ENCODE measurements at regions not wholly inside any gene's neighbourhood (a gene's known extent, or its start where the extent isn't known, plus 50 kb on each side); places are given as distances from the start of the nearest gene placed in this dataset.
"Not testable (repeated sequence)": the region's sequence is repeated elsewhere in the genome, so short reads cannot be mapped to it uniquely, and the experiment has no call there.

- no peak overlapping the region for H3K27ac ChIP-seq (ENCODE audit: low read depth, low read length)
- H3K36me3 ChIP-seq (ENCODE audit: insufficient read depth, low read length), result no peaks in the 10 kb centered on the region
- no peak overlapping the region for H3K4me3 ChIP-seq (ENCODE audit: insufficient read depth, low read length)
- H4K20me1 ChIP-seq (ENCODE audit: insufficient read depth, low read length), result no peaks in the 10 kb centered on the region
- TF ChIP-seq CTCF (IDR thresholded peaks at IDR 0.05; ENCODE audit: extremely low read depth, low read depth, low read length), result no peak
- H3K4me2 ChIP-seq (ENCODE audit: insufficient read depth, low read length), result no peak overlapping the region
- H3K27me3 ChIP-seq (ENCODE audit: insufficient read depth, low read length), result no peaks in the 10 kb centered on the region
- no peaks in the 10 kb centered on the region for H3K4me1 ChIP-seq (ENCODE audit: insufficient read depth, low read length)
- no peak overlapping the region for H2AFZ ChIP-seq (ENCODE audit: low read length)
- no peak for DNase-seq (ENCODE audit: insufficient read length, low spot score, missing footprints)
- no peaks in the 10 kb centered on the region for H3K9me3 ChIP-seq (ENCODE audit: low read depth, low read length)
- no peaks in the 10 kb centered on the region for H3K79me2 ChIP-seq (ENCODE audit: insufficient read depth, low read length)
These were observed 171.3 kb upstream of the XIRP2 start for GRCh38 chr2:166716968-166717367.

GRCh38 chr2:166700079-166700478 is 188.2 kb upstream of the XIRP2 start:
- no peak for DNase-seq (ENCODE audit: insufficient read length, low spot score, missing footprints)
- H3K4me2 ChIP-seq (ENCODE audit: insufficient read depth, low read length), result no peak overlapping the region
- no peaks in the 10 kb centered on the region for H4K20me1 ChIP-seq (ENCODE audit: insufficient read depth, low read length)

DNA sequence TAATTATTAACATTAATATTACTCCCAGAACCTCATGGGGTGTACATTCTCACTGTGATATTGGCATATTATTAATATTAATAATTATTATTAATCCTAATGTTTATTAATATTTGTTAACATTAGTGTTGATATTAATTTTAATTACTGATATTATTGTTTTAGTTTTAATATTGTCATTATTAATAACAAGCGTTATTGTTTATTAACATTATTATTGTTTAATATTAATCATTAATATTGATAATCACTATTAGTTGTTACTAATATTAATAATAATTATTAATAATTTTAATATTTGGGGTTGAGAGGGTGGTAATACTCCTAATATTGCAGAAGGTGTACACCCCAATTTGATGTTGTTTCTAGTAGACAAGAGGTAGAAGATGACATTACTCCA is 193.1 kb upstream of the XIRP2 start:
- TF ChIP-seq CTCF (IDR thresholded peaks at IDR 0.05; ENCODE audit: extremely low read depth, low read depth, low read length), result no peak
- Histone ChIP-seq H3K4me1 (ENCODE audit: insufficient read depth, low read length) (no peaks in the 10 kb centered on the region), H3K27ac (ENCODE audit: low read depth, low read length) (no peak overlapping the region), H3K36me3 (ENCODE audit: insufficient read depth, low read length) (no peaks in the 10 kb centered on the region), H2AFZ (ENCODE audit: low read length) (no peak overlapping the region), H3K27me3 (ENCODE audit: insufficient read depth, low read length) (no peaks in the 10 kb centered on the region), H3K4me2 (ENCODE audit: insufficient read depth, low read length) (no peak overlapping the region), H3K4me3 (ENCODE audit: insufficient read depth, low read length) (no peak overlapping the region), H4K20me1 (ENCODE audit: insufficient read depth, low read length) (no peaks in the 10 kb centered on the region), H3K9me3 (ENCODE audit: low read depth, low read length) (no peaks in the 10 kb centered on the region), H3K79me2 (ENCODE audit: insufficient read depth, low read length) (no peaks in the 10 kb centered on the region)
- DNase-seq (ENCODE audit: insufficient read length, low spot score, missing footprints), result no peak

More at GRCh38 chr2:166700079-166700478, 188.2 kb upstream of the XIRP2 start:
- Histone ChIP-seq H3K27me3 (ENCODE audit: insufficient read depth, low read length) (no peaks in the 10 kb centered on the region), H3K4me1 (ENCODE audit: insufficient read depth, low read length) (no peaks in the 10 kb centered on the region), H3K9me3 (ENCODE audit: low read depth, low read length) (no peaks in the 10 kb centered on the region), H3K79me2 (ENCODE audit: insufficient read depth, low read length) (no peaks in the 10 kb centered on the region), H3K4me3 (ENCODE audit: insufficient read depth, low read length) (no peak overlapping the region), H2AFZ (ENCODE audit: low read length) (no peak overlapping the region), H3K27ac (ENCODE audit: low read depth, low read length) (no peak overlapping the region), H3K36me3 (ENCODE audit: insufficient read depth, low read length) (no peaks in the 10 kb centered on the region)
- TF ChIP-seq CTCF (IDR thresholded peaks at IDR 0.05; ENCODE audit: extremely low read depth, low read depth, low read length), result no peak

DNA sequence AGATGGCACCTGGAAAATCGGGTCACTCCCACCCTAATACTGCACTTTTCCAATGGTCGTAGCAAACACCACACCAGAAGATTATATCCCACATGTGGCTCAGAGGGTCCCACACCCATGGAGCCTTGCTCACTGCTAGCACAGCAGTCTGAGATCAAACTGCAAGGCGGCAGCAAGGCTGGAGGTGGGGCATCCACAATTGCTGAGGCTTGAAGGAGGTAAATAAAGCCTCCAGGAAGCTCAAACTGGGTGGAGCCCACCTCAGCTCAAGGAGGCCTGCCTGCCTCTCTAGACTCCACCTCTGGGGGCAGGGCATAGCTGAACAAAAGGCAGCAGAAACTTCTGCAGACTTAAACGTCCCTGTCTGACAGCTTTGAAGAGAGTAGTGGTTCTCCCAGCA is 192.0 kb upstream of the SCN7A start:
- not testable (repeated sequence) for H2AFZ ChIP-seq (ENCODE audit: low read length); H3K79me2 ChIP-seq (ENCODE audit: insufficient read depth, low read length); H3K27me3 ChIP-seq (ENCODE audit: insufficient read depth, low read length); H4K20me1 ChIP-seq (ENCODE audit: insufficient read depth, low read length); H3K4me2 ChIP-seq (ENCODE audit: insufficient read depth, low read length); H3K36me3 ChIP-seq (ENCODE audit: insufficient read depth, low read length); H3K4me3 ChIP-seq (ENCODE audit: insufficient read depth, low read length); H3K27ac ChIP-seq (ENCODE audit: low read depth, low read length); H3K4me1 ChIP-seq (ENCODE audit: insufficient read depth, low read length); DNase-seq (ENCODE audit: insufficient read length, low spot score, missing footprints); H3K9me3 ChIP-seq (ENCODE audit: low read depth, low read length)
